ENCODE measurements at regions not wholly inside any gene's neighbourhood (a gene's known extent, or its start where the extent isn't known, plus 50 kb on each side); places are given as distances from the start of the nearest gene placed in this dataset.

DNA sequence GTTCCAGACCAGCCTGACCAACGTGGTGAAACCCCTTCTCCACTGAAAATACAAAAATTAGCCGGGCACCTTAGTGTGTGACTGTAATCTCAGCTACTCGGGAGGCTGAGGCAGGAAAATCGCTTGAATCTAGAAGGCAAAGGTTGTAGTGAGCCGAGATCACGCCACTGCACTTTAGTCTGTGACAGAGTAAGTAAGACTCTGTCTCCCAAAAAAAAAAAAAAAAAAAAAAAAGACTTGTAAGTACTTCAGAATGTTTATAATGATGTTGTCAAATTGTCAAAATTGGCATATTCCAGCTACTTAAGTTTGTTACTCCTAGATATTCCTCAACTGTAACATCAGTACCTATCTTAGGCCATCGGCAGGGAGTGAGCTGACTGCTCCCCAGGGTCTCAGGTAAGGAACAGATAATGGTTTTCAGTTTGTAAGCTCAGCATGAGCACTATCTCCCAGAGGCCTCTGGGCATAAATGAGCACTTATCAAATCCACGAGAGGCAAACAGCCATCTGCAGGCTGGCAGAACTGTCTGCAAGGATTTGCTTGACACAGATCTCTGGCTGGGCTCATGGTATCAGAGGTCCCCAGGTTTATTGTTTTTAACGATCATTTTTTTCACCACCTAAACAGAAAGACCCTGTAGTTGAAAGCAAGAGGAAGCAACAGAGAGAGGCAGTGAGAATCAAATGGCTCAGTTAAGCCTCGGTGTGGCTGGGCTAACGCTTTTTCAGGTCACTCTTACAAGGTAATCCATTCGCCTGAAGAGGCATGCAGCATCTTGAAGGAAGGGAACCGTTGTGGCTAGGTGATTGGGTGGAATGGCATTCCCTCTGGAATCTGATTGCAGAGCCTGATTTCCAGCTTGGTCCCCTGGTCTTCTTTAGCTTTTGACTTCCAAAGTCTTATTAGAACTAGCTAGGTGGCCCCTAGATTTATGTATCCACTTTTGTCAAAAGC is 115.9 kb downstream of the LY86 start:
- no peak for DNase-seq

DNA sequence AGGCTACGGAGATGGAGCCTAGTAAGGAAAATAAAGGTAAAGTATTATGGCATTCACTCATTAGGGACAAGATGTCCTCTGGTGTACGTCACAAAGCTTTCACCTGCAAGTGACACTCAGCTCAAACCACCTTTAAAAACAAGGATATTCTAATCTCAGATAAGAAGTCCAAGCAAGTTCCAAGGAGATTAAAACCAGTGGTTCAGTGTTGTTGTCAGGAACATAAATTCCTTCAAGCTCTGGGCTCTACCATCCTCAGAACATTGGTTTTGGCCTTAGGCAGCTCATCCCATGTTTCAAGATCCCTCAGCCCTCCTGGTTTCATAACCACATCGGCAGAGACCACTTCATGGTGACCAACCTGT is 116.5 kb downstream of the LY86 start:
- no peak for DNase-seq

DNA sequence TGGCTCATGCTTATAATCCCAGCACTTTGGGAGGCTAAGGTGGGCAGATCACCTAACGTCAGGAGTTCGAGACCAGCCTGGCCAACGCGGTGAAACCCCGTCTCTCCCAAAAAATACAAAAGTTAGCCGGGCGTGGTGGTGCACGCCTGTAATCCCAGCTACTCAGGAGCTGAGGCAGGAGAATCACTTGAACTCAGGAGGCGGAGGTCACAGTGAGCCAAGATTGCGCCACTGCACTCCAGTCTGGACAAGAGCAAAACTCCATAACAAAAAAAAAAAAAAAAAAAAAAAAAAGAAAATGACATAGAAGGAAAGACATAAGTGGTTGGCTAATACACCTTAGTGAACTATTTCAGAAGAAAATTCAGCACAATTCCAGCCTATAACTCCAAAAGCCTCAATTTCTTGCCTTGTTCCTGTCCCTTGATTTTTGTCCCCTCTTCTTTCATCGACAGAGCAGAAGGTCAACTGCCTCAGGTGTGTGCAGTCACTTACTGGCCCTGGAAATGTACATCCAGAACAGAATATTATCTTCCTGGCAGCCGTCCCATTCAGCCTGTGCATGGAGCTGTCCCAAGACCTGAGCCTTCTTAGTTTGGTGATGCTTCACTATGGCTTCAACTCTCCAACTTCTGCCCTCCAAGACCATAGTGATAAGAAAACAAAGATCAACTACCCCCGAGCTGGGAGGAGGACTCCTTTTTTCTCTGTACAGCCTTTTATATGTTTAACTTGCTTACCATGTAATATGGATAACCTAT is 117.6 kb downstream of the LY86 start:
- DNase-seq: no peak

- no peak for DNase-seq
Measured at GRCh38 chr6:6707143-6707542, 118.6 kb downstream of the LY86 start.

GRCh38 chr6:6709106-6709505 is 120.6 kb downstream of the LY86 start:
- no peak for DNase-seq

DNA sequence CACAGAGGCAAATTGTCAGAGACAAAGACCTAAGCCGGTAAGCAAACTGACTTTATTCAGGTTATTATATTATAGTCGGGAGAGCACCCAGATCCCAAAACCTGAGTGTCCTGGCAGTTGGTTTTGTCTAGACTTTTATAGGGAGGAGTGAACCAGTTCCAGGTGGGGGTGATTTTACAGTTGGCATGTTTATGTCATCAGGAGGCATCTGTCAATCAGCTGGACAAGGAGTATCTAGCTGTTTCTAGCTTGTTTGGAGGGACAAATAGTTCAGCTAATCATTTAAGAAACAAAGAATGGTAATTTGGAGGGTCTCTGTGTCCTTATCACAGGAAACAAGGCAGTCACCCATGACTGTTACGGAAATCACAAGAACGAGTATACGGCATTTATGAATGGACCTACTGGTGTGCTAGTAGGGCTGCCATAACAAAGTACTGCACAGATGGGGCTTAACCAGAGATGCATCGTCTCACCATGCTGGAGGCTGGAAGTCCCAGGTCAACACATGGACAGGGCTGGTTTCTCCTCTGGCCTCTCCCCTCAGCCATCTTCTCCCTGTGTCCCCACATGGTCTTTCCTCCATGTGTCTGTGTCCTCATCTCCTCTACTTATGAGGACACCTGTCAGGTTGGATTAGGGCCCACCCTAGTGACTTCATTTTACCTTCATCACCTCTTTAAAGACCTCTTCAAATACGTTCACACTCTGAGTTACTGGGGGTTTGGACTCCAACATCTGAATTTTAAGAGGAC is 122.7 kb downstream of the LY86 start:
- DNase-seq: no peak

GRCh38 chr6:6711832-6712448 is 123.4 kb downstream of the LY86 start:
- no peak for DNase-seq

DNA sequence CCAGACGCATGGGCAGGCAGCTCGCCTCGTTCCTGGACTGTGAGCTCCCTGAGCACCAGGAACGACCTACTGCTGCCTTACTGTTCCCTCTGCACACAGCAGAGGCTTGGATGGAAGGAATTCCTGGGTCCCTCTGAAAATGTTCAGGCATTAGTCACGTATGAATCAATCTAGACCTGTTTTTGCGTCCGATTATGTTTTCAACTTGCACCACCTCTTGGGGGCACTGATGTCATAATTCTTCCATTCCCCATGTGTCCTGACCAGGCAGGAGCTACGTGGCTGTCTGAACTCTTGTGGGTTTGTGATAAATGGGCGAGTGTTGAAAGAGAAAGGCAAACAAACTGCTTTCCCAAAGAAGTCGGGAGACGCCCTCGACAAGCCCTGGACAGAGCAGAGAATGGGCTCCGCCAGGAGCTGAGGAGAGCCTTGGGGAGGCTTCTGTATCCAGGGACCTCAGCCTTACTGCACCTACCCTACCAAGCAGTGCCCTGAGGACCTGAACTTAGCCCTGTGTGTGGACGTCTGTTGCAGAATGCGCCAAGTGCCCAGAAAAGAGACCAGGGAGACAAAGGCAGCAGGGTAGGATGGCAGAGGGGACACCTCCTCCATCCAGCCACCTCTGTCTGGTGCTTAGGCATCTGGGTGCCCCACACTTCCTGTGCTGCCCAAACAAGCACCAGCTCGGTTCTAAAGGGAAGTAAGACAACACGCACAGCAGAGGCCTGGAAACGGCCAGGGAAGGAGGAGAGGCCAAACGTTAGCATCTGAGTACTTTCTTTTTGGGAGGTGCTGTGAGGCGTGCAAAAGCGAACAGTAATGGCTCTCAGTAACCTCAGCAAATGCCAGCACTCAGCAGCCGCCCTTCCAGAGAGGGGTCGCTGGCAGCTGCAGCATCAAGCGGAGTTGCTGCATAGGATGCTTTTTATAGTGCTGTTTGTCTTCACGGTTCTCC is 124.2 kb downstream of the LY86 start:
- DNase-seq: no peak

GRCh38 chr6:6713657-6714056 is 125.1 kb downstream of the LY86 start:
- no peak for DNase-seq

GRCh38 chr6:6714118-6714897 is 125.8 kb downstream of the LY86 start:
- DNase-seq: no peak

DNA sequence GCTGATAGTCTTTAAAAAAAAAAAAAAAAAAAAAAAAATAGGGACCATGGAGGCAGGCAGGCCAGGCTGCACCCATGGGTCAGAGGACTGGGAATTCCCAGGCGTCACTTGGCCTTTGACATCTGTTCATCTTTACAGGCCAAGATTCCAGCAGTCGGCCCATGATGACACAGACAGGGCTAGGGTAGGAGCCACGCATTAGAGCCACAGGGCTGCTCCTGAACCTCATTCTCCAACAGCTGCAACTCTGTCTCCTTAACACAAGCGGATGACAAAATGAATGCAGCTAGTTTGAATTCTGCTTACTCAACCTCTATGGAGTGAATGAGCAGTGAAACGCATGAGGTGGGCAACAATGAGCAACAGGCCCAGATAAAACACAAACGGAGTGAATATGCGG is 126.4 kb downstream of the LY86 start:
- no peak for DNase-seq

DNA sequence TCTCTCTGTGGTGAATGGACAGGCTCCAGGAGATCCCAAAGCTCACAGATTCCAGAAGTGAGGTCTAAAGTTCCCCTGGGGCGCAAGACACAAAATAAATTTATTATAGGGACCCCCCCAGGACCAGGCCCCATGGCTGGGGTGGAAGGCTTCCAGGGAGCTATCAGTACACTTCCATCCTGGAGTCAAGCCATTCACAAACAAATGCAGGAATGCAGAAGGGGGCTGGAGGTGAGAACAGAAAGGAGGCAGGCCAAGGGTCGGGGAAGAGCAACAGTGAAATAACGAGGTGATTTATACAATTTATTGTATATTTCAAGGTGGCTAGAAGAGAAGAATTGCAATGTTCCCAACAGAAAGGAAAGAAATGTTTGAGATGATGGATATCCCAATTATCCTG is 126.9 kb downstream of the LY86 start:
- DNase-seq: no peak

- no peak for DNase-seq
Measured at GRCh38 chr6:6716998-6717763, 128.7 kb downstream of the LY86 start.

DNA sequence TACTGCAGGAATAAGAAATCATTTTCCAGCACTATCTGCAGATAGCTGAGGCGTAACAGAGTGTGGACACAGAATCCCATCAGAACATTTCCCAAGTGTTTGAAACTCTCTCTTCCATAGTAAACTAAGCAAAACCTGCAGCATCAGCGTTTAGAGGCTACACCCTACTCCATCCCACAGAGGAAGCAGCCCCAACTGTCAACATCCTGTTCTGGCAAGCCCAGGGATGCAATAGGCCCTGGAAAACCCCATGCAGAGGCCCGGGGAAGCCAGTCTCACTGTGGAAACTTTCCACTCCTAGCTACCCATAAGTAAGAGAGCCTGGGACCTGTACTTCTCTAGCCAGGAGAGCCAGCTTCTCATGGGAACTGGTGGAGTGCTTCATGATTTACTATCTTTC is 129.4 kb downstream of the LY86 start:
- no peak for DNase-seq

GRCh38 chr6:6721606-6722005 is 133.1 kb downstream of the LY86 start:
- DNase-seq: no peak

DNA sequence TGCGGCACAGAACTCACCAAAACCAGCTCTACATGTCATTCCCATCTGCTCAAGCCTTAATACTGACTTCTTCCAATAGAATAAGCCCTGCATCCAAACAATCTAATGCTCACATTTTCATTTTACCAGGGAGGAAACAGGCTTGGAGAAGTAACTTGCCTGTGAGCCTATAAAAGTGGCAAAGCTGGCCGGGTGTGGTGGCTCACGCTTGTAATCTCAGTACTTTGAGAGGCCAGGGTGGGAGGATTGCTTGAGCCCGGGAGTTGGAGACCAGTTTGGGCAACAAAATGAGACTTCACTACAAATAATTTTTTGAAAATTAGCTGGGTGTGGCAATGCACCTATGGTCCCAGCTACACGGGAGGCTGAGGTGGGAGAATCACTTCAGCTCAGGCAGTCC is 133.7 kb downstream of the LY86 start:
- DNase-seq: no peak

DNA sequence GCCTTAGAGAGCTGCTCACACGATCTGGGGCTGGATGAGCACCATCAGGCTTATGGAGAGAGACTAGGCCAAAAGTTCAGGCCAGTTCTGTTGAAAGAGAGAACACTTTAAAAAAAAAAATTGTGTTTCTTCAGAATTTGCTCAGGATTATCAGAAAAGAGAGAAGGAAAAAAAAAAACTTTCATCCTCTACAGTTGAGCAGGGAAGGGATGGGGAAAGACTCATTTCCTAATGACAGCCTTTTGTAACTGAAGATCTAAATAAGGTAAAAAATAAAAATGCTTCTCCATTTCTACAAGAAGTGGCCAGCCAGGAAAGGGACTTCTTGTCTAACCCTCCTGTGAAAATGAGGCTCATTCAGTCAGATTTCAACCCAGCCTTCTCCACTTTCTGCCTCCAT is 134.8 kb downstream of the LY86 start:
- no peak for DNase-seq

DNA sequence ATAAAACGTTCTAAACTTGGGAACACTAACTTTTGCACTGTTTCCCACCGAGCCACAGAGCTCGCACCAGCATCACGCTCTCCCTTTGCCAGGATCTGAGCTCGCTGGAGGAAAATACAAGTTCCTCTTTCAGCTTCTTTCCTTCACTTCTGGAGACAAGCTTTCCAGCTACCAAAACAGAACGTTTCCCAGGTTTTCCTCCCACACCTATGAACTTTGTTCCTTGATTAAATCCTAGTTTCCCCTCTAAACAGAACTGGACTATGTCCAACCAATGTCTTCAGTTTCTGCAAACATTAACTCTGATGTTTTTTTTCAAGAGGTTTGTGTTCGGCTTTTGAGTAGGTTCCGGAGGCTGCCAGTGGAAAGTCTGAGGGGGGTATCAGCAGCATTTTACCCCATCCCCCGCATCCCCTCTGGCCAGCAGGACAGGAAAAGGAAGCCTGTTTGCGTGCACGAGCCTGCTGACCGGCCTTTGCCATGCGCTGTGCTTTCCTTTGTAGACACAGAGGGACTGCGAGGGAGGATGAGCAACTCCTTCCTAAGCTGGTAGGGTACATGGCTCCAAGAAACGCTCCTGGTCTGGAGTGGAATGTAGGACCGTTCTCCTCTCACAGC is 135.5 kb downstream of the LY86 start:
- DNase-seq: no peak
